ENCODE measurements at regions not wholly inside any gene's neighbourhood (a gene's known extent, or its start where the extent isn't known, plus 50 kb on each side); places are given as distances from the start of the nearest gene placed in this dataset.

GRCh38 chr9:116051528-116051927 lies 102.1 kb upstream of the PAPPA start:
- Histone ChIP-seq H3K79me2 (ENCODE audit: insufficient read depth, low read depth) (no peaks in the 10 kb centered on the region), H3K27ac (no peak overlapping the region), H3K4me3 (IDR thresholded peaks at IDR 0.05; ENCODE audit: insufficient read depth, low read depth, low read length) (no peak overlapping the region), H2AFZ (ENCODE audit: low read depth) (no peak overlapping the region), H4K20me1 (ENCODE audit: insufficient read depth) (no peaks in the 10 kb centered on the region), H3K27me3 (ENCODE audit: insufficient read depth, low read depth) (no peaks in the 10 kb centered on the region), H3K4me1 (ENCODE audit: low read depth, poor library complexity, severe bottlenecking) (no peaks in the 10 kb centered on the region), H3K9ac (no peak overlapping the region), H3K36me3 (ENCODE audit: insufficient read depth) (no peaks in the 10 kb centered on the region), H3K4me2 (no peak overlapping the region)
- no peak for TF ChIP-seq CTCF (conservative IDR thresholded peaks at IDR 0.05; ENCODE audit: low read depth, low read length)

GRCh38 chr9:116055536-116055935 lies 98.1 kb upstream of the PAPPA start:
- no peaks in the 10 kb centered on the region for H3K27me3 ChIP-seq (ENCODE audit: insufficient read depth, low read depth)
- H3K9ac ChIP-seq = no peak overlapping the region
- H3K27ac ChIP-seq = no peak overlapping the region
- TF ChIP-seq CTCF (conservative IDR thresholded peaks at IDR 0.05; ENCODE audit: low read depth, low read length) = no peak
- H2AFZ ChIP-seq (ENCODE audit: low read depth) = no peak overlapping the region
- H3K4me2 ChIP-seq = no peak overlapping the region
- H3K36me3 ChIP-seq (ENCODE audit: insufficient read depth) = no peaks in the 10 kb centered on the region
- no peak overlapping the region for H3K4me3 ChIP-seq (IDR thresholded peaks at IDR 0.05; ENCODE audit: insufficient read depth, low read depth, low read length)
- H3K79me2 ChIP-seq (ENCODE audit: insufficient read depth, low read depth) = no peaks in the 10 kb centered on the region
- no peaks in the 10 kb centered on the region for H3K4me1 ChIP-seq (ENCODE audit: low read depth, poor library complexity, severe bottlenecking)
- no peaks in the 10 kb centered on the region for H4K20me1 ChIP-seq (ENCODE audit: insufficient read depth)

- H3K27me3 ChIP-seq (ENCODE audit: insufficient read depth, low read depth) = no peaks in the 10 kb centered on the region
- no peak overlapping the region for H2AFZ ChIP-seq (ENCODE audit: low read depth)
- H3K27ac ChIP-seq = no peak overlapping the region
- H3K4me1 ChIP-seq (ENCODE audit: low read depth, poor library complexity, severe bottlenecking) = no peaks in the 10 kb centered on the region
- H3K4me2 ChIP-seq = no peak overlapping the region
- no peak overlapping the region for H3K9ac ChIP-seq
- H3K36me3 ChIP-seq (ENCODE audit: insufficient read depth) = no peaks in the 10 kb centered on the region
- no peak for TF ChIP-seq CTCF (conservative IDR thresholded peaks at IDR 0.05; ENCODE audit: low read depth, low read length)
- no peaks in the 10 kb centered on the region for H3K79me2 ChIP-seq (ENCODE audit: insufficient read depth, low read depth)
- no peaks in the 10 kb centered on the region for H4K20me1 ChIP-seq (ENCODE audit: insufficient read depth)
- H3K4me3 ChIP-seq (IDR thresholded peaks at IDR 0.05; ENCODE audit: insufficient read depth, low read depth, low read length) = no peak overlapping the region
Observed at GRCh38 chr9:116057371-116057770, 96.2 kb upstream of the PAPPA start.

GRCh38 chr9:116058421-116058820 lies 95.2 kb upstream of the PAPPA start:
- Histone ChIP-seq H3K4me1 (ENCODE audit: low read depth, poor library complexity, severe bottlenecking) (no peaks in the 10 kb centered on the region), H2AFZ (ENCODE audit: low read depth) (no peak overlapping the region), H3K9ac (no peak overlapping the region), H3K27me3 (ENCODE audit: insufficient read depth, low read depth) (no peaks in the 10 kb centered on the region), H4K20me1 (ENCODE audit: insufficient read depth) (no peaks in the 10 kb centered on the region), H3K4me3 (IDR thresholded peaks at IDR 0.05; ENCODE audit: insufficient read depth, low read depth, low read length) (no peak overlapping the region), H3K27ac (no peak overlapping the region), H3K79me2 (ENCODE audit: insufficient read depth, low read depth) (no peaks in the 10 kb centered on the region), H3K4me2 (no peak overlapping the region), H3K36me3 (ENCODE audit: insufficient read depth) (no peaks in the 10 kb centered on the region)
- no peak for TF ChIP-seq CTCF (conservative IDR thresholded peaks at IDR 0.05; ENCODE audit: low read depth, low read length)

GRCh38 chr9:116059466-116059865 lies 94.1 kb upstream of the PAPPA start:
- Histone ChIP-seq H3K27ac (no peak overlapping the region), H3K4me3 (IDR thresholded peaks at IDR 0.05; ENCODE audit: insufficient read depth, low read depth, low read length) (no peak overlapping the region), H3K9ac (no peak overlapping the region), H3K27me3 (ENCODE audit: insufficient read depth, low read depth) (no peaks in the 10 kb centered on the region), H3K4me2 (no peak overlapping the region), H3K79me2 (ENCODE audit: insufficient read depth, low read depth) (no peaks in the 10 kb centered on the region), H4K20me1 (ENCODE audit: insufficient read depth) (no peaks in the 10 kb centered on the region), H3K36me3 (ENCODE audit: insufficient read depth) (no peaks in the 10 kb centered on the region), H2AFZ (ENCODE audit: low read depth) (no peak overlapping the region), H3K4me1 (ENCODE audit: low read depth, poor library complexity, severe bottlenecking) (no peaks in the 10 kb centered on the region)
- no peak for TF ChIP-seq CTCF (conservative IDR thresholded peaks at IDR 0.05; ENCODE audit: low read depth, low read length)
